ENCODE measurements at regions not wholly inside any gene's neighbourhood (a gene's known extent, or its start where the extent isn't known, plus 50 kb on each side); places are given as distances from the start of the nearest gene placed in this dataset.

- intact Hi-C loops (cut with DNase I; ENCODE audit: low total_unique reads): no loop called here
- Histone ChIP-seq H3K9me3 (no peaks in the 10 kb centered on the region), H3K27me3 (no peaks in the 10 kb centered on the region), H3K36me3 (no peaks in the 10 kb centered on the region), H3K4me3 (no peak overlapping the region), H3K27ac (no peak overlapping the region), H3K4me1 (no peaks in the 10 kb centered on the region)
- TF ChIP-seq CTCF (IDR thresholded peaks at IDR 0.05): no peak
- TF ChIP-seq POLR2AphosphoS5 (IDR thresholded peaks at IDR 0.05): no peak
- no peak for TF ChIP-seq EP300 (IDR thresholded peaks at IDR 0.05)
- no peak for TF ChIP-seq POLR2A (IDR thresholded peaks at IDR 0.05)
- DNase-seq: no peak
Measured at GRCh38 chr12:24246376-24246775, 296.9 kb upstream of the SOX5 start.

GRCh38 chr12:24244801-24245200 is 295.3 kb upstream of the SOX5 start:
- Histone ChIP-seq H3K4me3 (no peak overlapping the region), H3K9me3 (no peaks in the 10 kb centered on the region), H3K4me1 (no peaks in the 10 kb centered on the region), H3K27ac (no peak overlapping the region), H3K27me3 (no peaks in the 10 kb centered on the region), H3K36me3 (no peaks in the 10 kb centered on the region)
- TF ChIP-seq CTCF (IDR thresholded peaks at IDR 0.05) (no peak), POLR2AphosphoS5 (IDR thresholded peaks at IDR 0.05) (no peak), POLR2A (IDR thresholded peaks at IDR 0.05) (no peak), EP300 (IDR thresholded peaks at IDR 0.05) (no peak)
- 79 to 98% (median 95%) methylated on average over 3 of the region's 3 CpGs for WGBS, 5 donors
- no peak for DNase-seq
- intact Hi-C loops (cut with DNase I; ENCODE audit: low total_unique reads): no loop called here

- Histone ChIP-seq H3K4me1 (no peaks in the 10 kb centered on the region), H3K4me3 (no peak overlapping the region), H3K36me3 (no peaks in the 10 kb centered on the region), H3K9me3 (no peaks in the 10 kb centered on the region), H3K27ac (no peak overlapping the region), H3K27me3 (no peaks in the 10 kb centered on the region)
- intact Hi-C loops (cut with DNase I; ENCODE audit: low total_unique reads): no loop called here
- DNase-seq: no peak
- WGBS, 5 donors: 94 to 98% (median 94%) methylated on average over 4 of the region's 4 CpGs
- no peak for TF ChIP-seq POLR2AphosphoS5 (IDR thresholded peaks at IDR 0.05)
- no peak for TF ChIP-seq CTCF (IDR thresholded peaks at IDR 0.05)
- TF ChIP-seq EP300 (IDR thresholded peaks at IDR 0.05): no peak
- TF ChIP-seq POLR2A (IDR thresholded peaks at IDR 0.05): no peak
Measured at GRCh38 chr12:24244231-24244630, 294.8 kb upstream of the SOX5 start.

- intact Hi-C loops (cut with DNase I; ENCODE audit: low total_unique reads): no loop called here
- H3K27me3 ChIP-seq: no peaks in the 10 kb centered on the region
- DNase-seq: no peak
- H3K36me3 ChIP-seq: no peaks in the 10 kb centered on the region
- H3K4me1 ChIP-seq: no peaks in the 10 kb centered on the region
- H3K9me3 ChIP-seq: no peaks in the 10 kb centered on the region
- H3K27ac ChIP-seq: no peak overlapping the region
- no peak overlapping the region for H3K4me3 ChIP-seq
- WGBS, 5 donors: 83 to 92% (median 88%) methylated on average over 1 of the region's 1 CpG
- no peak for TF ChIP-seq CTCF (IDR thresholded peaks at IDR 0.05)
- TF ChIP-seq POLR2A (IDR thresholded peaks at IDR 0.05): no peak
- TF ChIP-seq EP300 (IDR thresholded peaks at IDR 0.05): no peak
- no peak for TF ChIP-seq POLR2AphosphoS5 (IDR thresholded peaks at IDR 0.05)
Measured at GRCh38 chr12:24240707-24241106, 291.2 kb upstream of the SOX5 start.

All from stomach (tissue), 8 donors.